RCC 7860 (cell line): ENCODE measurements at regions not wholly inside any gene's neighbourhood (a gene's known extent, or its start where the extent isn't known, plus 50 kb on each side); places are given as distances from the start of the nearest gene placed in this dataset.
"Not testable (repeated sequence)": the region's sequence is repeated elsewhere in the genome, so short reads cannot be mapped to it uniquely, and the experiment has no call there.

Source experiments
- DNase-seq: peaks from one replicate; pipeline ENCODE4 v3.0.0-alpha.2; 2015; ENCODE audit warnings: low spot score
- FAIRE-seq: peaks from 2 replicates; lab custom pipeline; 2012; peaks lifted over from hg19 to GRCh38; lab: Jason Lieb, UNC

DNA sequence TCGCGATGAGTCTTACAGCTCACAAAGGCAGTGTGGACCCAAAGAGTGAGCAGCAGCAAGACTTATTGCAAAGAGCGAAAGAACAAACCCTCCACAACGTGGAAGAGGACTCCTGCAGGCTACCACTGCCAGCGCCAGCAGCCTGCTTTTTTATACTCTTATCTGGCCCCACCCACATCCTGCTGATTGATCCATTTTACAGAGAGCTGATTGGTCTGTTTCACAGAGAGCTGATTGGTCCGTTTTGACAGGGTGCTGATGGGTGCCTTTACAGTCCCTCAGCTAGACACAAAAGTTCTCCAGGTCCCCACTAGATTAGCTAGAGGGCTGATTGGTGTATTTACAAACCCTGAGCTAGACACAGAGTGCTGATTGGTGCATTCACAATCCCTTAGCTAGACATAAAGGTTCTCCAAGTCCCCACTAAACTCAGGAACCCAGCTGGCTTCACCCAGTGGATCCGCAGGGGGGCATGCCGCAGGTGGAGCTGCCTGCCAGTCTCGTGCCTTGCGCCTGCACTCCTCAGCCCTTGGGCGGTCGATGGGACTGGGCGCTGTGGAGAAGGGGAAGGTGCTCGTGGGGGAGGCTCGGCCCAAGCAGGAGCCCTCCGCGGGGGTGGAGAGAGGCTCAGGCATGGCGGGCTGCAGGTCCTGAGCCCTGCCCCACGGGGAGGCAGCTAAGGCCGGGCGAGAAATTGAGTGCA lies 75.7 kb downstream of the QDPR start:
- not testable (repeated sequence) for DNase-seq, FAIRE-seq

DNA sequence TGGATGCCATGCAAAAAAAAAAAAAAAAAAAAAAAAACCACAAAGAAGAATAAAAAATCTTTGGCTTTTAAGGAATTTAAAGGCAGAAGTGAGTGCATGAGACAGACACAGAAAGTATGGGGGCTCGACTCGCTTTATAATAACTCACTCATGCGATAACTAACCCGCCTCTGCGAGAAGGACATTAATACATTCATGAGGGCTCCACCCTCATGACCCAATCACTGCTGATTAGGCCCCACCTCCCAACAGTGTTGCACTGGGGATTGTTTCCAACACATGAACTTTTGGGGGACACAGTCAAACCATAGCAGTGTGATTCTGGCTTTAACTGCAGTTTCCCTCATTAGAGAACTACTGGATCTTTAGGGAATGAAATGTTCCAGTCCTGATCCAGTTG lies 78.1 kb downstream of the QDPR start:
- DNase-seq (no peak), FAIRE-seq (no peak)

DNA sequence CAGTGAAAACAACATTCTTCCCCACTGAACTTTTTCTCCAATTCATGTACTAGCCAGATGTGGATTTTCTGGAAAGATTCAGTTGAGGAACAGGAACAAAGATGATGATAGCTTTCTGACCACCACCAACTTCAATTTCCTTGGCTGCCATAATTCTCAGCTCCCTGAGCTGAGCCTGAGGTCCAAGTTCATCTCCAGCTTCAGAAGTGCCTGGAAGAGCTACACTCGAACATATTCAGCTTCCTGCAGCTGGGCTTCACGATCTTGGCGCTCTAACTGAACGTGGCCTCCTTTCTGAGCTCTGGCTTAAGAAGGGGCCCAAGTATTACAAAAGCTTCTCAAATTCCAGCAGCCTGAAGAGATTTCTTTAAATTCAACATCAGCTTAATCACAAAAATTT lies 83.9 kb downstream of the QDPR start:
- DNase-seq (no peak), FAIRE-seq (no peak)

DNA sequence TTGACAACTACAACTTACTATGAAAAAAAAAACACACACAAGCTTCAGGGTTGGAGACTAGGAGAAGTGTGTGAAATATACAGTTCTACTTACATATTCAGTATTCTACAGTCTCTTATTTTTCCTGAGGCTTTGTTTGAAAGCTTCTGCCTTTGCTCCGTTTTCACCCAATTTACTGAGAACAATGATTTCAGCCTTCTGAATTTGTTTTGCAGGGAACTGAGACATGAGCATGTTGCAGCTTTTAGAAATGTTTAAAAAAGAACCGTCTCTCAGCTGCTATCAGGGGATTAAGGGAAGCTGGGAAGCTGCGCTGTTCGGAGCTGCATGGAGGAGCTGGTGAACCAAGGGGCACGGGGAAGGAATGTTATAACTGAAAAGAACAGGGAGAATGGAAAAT lies 85.7 kb downstream of the QDPR start:
- FAIRE-seq = no peak
- no peak for DNase-seq

DNA sequence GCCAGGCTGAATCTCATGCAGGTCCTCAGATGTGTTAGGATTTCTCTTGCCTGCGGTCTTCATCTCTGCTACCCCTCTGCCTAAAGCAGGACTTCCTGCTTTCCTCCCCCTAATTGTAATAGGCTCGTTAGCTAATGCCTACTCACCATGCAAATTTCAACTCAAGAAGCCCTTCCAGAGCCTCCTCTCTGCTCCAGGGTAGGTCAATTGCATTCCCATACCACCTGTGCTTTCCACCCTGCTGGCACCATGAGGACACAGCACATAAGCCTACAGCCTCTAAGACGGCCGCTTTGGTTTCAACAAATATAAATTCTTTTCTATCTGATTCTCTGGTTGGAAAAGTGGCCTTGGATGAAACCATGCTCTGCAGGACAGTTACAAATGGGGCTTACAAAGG lies 93.9 kb downstream of the QDPR start:
- DNase-seq = no peak
- FAIRE-seq = no peak

DNA sequence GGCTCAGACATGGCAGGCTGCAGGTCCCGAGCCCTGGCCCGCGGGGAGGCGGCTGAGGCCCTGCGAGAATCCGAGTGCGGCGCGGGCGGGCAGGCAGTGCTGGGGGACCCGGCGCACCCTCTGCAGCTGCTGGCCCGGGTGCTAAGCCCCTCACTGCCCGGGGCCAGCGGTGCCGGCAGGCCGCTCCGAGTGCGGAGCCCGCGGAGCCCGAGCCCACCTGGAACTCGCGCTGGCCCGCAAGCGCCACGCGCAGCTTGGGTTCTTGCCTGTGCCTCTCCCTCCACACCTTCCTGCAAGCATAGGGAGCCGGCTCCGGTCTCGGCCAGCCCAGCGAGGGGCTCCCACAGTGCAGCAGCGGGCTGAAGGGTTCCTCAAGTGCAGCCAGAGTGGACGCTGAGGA lies 97.5 kb downstream of the QDPR start:
- DNase-seq (no peak), FAIRE-seq (no peak)

DNA sequence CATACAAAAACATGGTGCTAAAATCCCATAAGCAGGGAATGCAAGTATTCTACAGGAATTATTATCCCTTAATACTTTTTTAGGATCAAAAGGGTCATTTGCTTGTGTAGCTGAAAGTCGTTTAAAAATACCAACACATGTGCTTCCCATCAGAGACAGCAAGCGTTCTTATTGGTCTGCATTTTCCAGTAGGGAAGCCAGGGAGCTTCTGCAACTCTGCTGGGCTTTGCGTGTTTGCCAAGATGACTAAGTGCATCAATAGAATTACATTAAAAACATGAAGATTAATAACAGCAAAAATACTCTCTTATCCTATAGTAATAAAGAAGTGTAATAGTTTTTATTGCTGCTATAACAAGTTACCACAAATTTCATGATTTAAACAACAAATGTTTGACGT lies 111.2 kb downstream of the QDPR start:
- FAIRE-seq = no peak
- DNase-seq = no peak

DNA sequence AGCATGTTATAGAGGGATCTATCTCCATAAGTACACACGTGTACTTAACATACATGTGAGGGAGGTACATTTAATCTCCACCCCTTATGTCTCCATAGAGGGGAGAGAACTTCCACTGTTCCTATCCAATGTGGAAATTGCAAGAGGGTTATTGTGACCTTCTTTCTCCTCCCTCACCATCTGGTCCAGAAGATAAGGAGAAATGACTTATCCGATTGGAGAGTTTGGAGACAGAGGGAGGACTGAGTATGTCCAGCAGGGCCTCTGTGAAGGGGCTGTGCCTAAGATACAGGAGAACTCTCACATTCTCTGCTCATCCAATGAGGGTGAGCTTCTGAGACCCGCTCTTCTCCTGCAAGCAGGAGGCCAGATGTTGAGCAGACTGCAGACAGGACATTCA lies 113.1 kb downstream of the QDPR start:
- DNase-seq = no peak

DNA sequence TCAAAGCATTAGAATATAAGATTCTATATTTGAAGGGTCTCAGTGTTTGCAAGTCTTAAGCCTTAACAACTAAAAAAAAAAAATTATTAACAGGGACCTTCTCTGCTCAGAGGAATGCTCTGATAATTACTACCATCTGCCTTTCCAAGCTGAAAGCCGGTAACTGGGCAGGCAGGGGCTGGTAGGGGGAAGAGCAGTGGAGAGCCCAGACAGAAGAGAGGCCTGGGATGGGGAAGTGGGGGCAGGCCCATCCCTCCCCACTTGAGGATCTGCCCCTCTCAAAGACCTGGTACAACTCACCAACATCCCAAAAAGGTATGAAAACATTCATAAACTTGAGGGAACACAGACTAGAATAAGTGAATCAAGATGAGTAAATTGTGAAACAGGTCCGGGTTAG lies 113.9 kb downstream of the QDPR start:
- DNase-seq (no peak), FAIRE-seq (no peak)

More for the DNA sequence above, 113.1 kb downstream of the QDPR start:
- no peak for FAIRE-seq

DNA sequence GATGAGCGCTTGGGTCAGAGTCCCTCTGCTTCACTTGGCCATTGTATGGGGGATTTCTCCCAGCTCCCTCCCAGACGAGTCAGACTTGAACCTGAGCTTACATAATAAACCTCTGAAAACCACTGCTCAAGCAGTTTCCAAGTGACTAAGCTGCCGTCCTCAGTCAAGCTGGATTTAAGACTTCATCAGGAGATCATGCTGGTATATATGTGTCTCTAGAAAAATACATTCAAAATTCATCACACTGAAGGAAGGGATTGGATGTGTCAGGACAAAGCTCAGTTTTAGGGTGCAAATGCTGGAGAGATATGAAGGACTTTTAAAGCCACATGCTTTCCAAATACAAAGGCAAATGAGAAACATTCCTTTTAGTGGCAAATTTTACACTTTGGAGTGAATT lies 114.3 kb downstream of the QDPR start:
- DNase-seq (no peak), FAIRE-seq (no peak)

DNA sequence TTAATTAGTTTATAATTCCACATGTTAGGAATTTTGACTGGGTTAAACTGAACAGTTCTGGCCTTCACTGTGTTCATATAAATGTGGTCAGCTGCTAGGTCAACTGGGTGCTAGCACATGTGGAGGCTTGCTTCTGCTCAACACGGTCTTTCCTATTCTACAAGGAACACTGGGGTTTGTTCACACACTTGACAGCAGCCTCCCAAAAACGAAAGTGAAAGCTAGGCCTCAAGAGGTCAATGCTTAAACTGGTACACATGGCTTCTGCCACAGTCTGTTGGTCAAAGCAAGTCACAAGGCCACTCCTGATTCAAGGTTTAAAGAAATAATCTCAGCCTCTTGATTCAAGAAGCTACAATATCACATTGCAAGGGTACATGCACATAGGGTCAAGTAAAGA lies 126.5 kb downstream of the QDPR start:
- no peak for FAIRE-seq
- DNase-seq = peak; percentile 23

DNA sequence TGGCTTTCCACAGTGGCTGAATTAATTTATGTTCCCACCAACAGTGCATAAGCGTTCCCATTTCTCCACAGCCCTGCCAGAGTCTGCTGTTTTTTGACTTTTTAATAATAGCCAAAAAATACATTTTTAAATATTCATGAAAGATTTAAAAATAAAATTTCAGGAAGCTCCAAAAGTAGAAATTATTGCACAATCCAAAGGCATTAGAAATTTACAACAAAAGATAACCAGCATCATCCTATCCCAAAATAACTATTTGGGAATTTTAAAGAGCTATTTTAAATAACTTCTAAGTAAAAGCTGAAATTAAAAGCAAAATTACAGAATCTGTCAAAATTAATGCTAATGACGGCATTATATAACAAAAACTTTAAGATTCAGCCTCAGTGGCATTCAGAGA lies 131.5 kb downstream of the QDPR start:
- DNase-seq (no peak), FAIRE-seq (no peak)

DNA sequence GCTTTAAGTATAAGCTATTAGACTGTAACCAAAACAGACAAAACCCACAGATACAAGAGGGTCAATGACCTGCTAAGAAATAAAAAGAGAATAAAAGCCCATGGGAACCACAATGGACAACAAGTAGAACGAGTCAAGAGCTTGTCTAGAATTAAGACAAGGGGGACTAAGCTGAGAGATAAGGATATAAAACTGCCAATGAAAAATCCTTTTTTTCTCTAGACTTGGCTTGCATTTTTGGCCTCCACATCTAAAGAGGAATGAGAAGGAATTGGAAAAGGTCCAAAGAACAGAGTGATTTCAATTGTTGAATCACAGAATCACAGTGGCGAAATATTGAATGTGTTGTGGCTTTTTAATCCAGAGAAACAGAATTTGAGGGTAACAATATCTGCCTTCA lies 135.7 kb downstream of the QDPR start:
- DNase-seq (no peak), FAIRE-seq (no peak)

DNA sequence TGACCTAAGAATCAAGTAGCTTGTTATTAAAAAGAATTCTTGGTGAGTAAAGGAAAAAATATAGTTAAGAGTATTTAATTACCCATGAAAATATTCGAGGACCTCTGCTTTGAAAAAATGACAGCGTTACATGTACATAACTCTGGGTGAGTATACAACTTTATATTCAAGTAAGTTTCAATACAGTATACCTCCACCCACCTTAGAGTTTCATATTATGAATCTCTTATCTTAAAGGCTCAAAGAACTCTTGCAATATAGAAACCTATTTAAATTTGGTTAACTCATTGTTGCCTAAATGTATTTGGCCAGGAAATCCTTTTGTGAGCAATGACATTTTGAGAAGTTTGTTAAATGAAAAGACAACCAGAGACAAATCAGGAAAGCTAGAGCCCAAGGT lies 138.2 kb downstream of the QDPR start:
- FAIRE-seq (no peak), DNase-seq (no peak)

DNA sequence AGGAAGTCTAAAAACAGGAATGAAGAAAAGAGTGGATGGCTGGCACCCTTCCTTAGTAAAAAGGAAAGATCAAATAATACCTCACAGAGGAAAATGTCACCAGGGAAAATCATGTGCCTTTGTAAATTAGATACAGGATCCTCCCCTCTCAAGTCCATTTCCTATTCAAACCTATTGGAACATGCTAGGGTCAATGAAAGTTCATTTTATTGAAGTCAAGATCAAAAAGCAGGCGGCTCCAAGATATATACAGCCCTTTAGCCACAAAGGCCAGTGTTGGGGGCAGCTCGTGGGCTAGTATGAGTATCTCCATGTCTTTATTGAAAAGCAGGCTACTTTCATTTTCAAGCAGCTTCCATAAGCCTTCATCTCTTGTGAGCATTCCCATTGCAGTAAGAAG lies 141.1 kb downstream of the QDPR start:
- FAIRE-seq (no peak), DNase-seq (no peak)

DNA sequence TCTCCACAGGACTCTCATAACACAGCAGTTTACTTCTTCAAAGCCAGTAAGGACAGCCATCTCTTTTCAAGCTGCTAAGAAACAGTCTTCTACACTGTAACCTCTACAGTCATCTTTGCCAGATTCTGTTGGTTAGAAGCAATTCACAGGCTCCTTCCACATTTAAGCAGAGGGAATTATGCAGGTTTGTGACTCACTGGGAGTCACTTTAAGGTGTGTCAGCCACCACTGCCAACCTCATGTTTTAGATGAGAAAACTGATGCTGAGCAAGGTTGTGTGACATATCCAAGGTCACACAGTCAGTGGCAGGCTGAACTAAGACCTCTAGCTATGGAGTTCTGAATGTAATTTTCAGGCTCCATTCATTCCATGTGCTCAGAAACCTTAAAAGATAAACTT lies 143.5 kb downstream of the QDPR start:
- FAIRE-seq (no peak), DNase-seq (no peak)

DNA sequence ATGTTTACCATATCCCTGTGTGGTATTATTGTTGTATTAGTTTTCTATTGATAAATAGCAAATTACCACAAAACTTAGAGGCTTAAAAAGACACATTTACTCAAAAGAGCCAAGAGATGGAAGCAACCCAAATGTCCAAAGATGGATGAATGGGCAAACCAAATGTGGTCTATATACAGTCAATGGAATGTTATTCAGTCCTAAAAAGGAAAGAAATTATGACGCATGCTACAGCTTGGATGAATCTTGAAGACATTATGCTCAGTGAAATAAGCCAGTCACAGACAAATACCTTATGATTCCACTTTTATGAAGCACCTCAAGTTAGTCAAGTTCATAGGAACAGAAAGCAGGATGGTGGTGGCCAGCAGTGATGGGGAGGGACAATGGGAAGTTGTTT lies 144.7 kb downstream of the QDPR start:
- FAIRE-seq (no peak), DNase-seq (no peak)

DNA sequence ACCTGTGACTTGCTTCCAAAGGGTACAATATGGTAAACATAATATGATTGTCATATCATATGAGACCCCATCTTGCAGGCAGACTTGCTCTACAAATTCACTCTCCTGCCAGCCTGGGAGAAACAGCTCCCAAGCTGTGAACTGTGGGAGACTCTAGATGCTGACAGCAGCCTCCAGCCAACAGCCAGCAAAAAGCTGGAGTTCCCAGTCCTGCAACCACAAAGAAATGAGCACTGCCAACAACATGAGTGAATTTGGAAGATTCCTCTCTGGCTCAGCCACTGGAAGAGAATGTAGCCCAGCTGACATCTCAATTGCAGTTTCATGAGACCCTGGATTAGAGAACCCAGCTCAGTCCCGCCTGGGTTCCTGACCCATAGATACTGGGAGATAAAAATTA lies 145.4 kb downstream of the QDPR start:
- no peak for FAIRE-seq
- no peak for DNase-seq

DNA sequence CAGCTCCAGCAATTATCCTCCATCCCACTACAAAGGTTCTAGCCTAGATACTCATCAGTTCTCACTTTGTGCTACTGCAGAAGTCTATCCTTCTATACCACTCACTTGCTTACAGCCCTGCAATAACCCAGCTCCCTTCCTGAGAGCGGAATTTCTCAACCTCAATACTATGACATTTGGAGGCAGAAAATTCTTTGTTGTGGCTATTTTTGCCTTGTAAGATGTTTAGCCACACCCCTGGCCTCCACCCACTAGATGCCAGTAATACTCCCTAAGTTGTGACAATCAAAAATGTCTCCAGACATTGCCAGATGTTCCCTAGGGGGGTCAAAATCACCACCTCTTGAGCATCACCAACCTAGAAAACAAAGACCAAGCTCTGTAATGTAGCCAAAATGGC lies 149.5 kb downstream of the QDPR start:
- FAIRE-seq = no peak
- no peak for DNase-seq

DNA sequence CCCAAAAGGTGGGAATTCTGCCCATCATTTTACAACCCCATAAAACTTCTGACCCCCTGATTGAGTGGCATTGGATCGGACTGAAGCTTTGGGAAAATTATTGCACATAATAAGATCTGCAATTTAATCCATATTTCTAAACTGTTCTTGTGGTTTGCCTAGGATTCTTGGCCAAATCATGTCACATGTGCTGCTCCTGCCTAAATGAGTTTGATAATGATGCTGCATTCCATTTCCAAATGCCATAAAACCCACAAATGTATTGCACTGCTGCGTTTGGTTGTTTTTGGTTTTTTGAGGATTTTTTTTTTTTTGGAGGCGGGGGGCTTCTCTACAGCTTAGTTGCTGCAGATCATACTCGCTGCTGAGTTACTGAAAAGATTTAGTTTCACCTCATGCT lies 153.6 kb downstream of the QDPR start:
- FAIRE-seq (no peak), DNase-seq (no peak)

DNA sequence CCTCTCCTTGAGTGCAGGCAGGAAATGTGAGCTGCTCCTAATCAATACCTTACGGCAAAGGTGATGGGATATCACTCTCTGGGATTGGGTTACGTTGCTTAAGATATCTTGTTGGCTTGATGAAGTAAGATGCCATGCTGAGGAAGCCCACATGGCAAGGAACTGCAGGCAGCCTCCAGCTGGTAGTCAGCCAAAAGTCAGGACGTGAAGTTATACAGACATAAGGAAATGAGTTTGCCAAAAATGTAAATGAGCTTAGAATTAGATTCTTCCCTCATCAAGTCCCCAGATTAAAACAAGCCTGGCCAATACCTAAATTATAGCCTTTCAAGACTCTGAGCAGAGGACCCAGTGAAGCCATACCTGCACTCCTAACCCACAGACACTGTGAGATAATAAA lies 155.0 kb downstream of the QDPR start:
- no peak for FAIRE-seq
- no peak for DNase-seq

DNA sequence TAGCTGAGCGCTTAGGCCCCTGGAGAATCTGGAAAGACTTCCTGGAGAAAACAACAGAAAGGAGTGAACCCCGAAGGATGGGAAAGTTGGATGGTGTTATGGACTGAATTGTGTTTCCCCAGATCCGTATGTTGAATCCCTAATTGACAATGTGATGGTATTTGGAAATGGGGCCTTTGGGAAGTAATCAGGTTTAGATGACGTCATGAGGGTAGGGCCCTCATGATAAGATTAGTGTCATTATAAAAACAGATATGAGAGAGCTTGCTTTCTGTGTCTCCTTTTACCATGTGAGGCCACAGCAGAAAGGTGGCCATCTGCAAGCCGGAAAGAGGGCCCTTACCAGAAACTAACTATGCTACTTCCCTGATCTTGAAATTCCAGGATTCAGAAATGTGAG lies 159.5 kb downstream of the QDPR start:
- DNase-seq = no peak
- FAIRE-seq = no peak

DNA sequence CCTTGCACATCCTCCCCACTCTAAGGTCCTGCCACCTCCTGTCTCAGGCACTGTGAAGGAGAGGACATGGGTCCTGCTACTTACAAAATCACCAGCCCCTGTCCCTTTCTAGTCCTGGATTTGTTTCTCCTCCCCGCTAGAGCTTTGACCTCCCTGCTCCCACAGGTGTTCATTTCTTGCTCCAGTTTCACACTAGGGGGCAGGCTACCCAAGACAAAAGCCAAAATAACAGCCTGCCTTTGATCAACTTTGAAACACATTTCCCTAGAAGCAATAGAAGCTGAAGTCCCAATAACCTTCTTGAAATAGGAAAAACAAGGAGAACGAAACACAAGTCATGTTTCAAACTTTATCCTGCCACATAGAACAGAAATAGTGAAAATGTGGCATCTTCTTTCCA lies 164.4 kb downstream of the QDPR start:
- FAIRE-seq (no peak), DNase-seq (no peak)
